NCI-H2196 (cell line): ENCODE measurements at regions not wholly inside any gene's neighbourhood (a gene's known extent, or its start where the extent isn't known, plus 50 kb on each side); places are given as distances from the start of the nearest gene placed in this dataset.

Experiments used
- DNase-seq: peaks from one replicate; lab custom pipeline; 2025; ENCODE audit not compliant: unreplicated experiment; lab: John Stamatoyannopoulos, UW

DNA sequence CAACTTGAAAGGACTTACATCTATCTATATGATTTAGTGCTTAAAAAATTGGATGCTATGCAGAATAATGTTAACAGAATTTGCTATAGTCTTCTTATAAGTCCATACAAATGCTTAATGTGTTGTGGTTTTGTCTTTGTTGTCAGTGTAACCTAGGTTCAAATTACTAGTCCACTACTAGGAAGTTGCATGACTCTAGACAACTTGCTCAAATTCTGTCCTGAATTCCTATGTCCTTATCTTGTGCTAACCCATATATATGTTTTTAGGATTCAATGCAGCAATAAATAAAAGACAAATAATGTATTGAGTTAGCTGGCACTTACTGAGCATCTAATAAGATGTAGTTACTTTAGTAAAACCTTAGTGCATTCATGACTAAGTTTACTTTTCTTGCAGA, 276.5 kb upstream of the KCNMB2 start:
- DNase-seq = no peak

DNA sequence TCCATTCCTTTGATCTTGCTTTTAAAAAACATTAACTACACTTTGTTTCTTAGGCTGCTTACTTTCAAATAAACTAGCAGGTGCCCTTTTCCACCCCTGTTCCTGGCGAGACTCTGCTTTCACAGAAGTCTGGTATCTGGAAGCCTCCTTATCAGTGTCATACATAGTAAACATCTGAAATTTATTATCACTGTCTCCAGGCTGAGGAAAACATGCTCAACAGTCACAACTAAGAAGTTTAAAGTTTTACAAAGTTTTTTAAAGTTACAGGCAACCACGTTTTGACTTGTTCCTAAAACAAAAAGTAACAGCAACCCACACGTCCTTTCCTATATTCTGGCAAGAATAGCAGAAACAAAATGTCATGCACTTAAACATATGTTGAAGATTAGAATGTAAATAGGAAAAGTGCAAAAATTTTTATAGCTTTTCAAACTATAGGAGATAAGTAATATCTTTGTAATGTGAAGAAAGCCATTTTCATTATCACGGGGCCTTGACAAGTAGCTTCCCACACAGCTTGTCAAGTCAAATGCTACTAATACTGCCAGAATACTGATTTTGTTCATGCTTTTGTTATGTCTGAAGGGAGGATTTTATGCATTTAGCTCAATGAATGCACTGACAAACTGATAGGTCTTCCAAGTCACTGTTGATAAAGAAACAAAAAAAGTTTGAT, 275.2 kb upstream of the KCNMB2 start:
- no peak for DNase-seq

DNA sequence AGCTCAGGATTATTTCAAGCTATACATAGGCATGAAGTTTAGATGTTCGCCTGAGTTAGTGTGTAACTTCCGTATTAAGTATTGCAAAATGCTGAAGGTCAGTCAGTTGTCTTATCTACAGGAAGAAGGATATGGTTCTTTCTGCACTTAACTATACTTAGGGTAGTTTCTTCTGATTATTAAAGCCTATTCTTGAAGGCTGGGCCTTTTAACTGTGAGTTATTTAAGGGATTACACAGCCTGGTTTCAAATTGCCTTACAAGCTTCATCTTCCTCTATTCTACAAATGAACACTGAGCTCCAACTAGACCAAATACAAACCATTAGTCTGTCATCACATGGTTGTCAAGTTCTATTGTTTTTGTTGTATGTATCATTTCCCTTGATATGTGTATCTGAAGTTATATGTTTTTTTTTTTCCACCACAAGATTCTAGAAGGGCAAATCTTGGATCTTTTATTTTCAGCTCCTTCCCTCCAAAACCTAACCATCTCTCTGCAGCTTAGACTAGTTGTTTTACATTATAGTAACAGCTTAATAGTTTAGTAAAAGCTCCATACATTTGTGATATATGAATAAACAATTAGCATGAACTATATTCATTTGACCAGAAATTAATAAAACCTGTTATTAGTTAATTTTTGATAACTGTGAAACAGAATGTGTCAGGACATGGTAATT, 272.9 kb upstream of the KCNMB2 start:
- DNase-seq = no peak

DNA sequence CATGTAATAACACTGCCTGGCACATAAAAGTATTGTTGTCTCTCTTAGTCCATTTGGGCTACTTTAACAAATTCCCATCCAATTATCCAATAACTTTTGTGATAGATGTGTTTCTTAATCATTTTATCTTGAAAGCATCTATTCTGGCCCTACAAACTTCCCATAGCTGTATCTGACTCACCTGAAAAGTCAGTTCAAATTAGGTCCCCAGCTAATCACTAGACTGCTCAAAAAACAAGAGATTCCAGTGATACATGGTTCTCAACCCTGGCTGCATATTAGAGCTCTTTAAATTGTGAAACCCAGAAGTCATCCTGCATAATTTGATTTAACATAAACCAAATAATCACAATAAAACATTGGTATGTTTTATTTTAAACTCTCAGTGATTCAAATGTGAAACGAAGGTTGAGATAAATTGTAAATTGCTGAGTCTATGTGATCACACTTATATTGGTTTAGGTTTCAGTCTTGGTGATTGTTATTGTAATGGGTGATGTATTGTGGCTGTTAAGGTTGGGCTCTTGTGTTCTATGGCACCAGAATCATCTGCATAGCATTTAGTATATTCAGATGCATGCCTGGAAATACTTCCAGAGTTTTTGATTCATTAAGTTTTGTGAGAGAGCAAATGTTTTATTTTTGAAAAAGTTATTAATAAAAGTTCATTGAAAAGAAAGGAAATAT, 268.9 kb upstream of the KCNMB2 start:
- no peak for DNase-seq

DNA sequence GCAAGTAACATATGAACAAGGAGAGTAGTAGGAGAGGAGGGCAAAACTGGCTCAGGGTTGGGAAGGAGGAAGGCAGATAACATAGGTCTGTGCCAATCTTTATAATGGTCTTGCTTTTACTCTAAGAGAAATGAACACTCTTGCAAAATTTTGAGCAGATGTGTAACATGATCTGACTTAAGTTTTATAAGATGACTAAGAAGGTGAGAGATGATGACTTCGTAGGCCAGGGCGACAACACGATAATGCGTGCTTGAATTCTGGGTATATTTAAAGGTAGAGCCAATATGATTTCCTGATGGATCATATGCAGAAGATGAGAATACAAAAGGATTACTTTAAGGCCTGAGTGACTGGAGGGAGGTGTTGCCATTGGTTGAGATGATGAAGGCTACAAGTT, 265.4 kb upstream of the KCNMB2 start:
- no peak for DNase-seq

DNA sequence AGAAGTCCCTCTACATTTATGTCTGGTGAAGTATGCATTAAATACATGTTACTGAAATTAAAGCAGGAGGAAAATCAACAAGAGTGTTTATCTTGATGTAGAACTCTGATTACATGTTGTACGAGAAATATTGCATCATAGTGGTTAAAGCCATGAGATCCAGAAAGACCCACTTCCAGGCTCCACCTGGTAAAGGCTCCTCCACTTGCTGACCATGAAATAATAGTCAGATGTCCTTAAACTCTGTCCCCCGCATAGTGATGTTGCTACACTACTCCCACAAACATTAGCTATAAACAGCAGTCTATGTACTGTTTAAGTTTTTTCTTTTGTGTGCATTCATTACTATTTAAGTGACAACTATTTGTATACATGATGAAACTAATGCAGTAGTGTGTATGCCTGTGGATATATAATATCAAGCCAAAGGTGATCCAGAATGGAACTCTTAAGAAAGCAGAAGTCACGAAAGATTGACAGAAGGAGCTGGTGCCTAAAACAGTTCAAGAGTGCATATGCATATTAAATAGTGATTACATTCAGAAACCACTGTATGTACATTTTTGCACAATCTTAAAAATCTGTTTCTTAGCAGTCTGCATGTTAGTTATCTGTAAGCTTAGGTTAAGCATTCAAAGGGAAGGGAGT, 264.4 kb upstream of the KCNMB2 start:
- no peak for DNase-seq

DNA sequence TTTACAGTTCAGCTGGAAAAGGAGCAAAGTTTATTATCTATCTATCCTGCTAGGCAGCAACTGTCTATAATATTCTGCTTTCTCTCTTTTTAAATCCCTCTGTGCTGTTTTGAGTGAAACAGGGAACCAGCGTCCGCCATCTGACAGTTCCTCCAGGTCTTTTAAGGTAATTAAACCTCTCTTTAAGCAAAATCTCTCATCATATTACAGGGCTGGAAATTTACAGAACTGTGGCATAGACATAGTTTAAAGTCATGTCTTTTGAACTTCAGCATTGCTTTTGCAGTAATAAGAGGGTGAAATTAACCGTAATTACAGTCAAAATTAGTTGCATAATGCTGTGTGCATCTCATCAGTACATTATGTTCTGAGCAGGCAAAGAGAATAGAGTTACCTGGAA, 263.4 kb upstream of the KCNMB2 start:
- no peak for DNase-seq

DNA sequence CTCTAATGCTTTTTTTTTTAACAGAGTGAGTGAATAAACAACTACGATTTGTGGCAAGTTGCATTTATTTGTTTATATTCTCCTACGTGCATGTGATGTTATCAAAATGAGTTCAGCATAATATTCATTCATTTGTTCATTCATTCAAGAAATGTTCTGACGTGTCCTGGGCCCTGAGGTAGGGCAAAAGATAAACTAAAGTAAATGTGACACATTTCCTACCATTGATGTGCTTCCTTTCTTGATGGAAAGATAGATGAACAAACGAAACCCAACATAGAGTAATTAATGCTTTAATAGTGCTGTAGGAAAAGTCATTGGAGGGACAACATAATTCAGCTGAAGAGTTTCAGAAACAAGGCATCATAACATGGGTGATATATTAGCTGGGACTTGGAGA, 261.5 kb upstream of the KCNMB2 start:
- no peak for DNase-seq

DNA sequence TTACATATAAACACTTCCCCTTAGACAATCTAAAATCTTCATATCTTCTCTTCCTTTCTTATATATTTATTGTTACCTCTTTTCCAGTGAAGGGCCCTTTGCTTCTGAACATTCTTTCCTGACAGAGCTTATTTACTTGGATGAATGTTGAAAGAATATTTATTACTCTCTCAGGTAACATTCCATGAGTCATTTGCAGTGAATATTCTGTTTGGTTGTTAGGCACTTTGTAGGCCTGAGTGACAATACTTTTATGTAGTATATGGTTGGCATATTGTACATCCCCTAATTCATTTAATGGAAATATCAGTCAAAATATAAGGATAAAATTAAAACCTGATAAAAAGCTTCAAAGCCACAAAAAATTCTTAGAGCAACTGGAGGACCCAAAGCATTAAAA, 260.9 kb upstream of the KCNMB2 start:
- DNase-seq = no peak

DNA sequence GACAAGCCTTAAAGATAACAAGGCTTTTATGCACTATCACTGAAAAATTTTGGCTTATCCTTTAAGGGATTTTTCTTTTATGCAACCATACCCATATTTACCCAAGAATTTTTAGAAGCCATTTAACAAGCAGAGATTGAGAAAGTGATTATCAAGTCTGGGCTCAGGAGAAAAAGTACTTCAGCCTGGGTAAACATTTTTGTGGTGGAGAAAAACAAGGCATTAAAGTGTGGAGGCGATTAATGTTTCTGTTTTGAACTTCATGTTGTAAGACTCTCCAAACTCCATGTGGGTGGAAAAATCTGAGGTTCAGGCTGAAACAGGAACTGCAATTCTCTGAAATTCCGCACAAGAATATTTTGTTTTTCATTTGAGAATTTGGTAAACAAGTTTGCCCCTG, 260.4 kb upstream of the KCNMB2 start:
- peak; percentile 24 for DNase-seq

DNA sequence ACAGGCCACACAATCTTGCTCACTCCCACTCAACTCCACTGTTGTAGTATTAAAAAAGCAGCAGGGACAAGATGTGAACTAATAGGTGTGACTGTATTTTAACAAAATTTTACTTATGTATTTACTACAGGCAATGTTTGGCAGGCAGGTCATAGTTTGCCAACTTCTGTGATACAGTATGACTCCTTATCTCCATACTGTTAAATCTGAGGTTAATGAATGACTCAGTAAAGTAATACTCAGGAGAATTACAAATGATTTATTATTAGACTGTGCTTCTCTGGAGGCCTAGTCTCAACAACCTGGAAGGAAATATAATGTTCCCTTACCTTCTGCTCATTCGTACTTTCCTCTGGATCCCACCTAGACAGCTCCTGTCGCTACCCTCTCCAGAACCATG, 258.6 kb upstream of the KCNMB2 start:
- DNase-seq = no peak

DNA sequence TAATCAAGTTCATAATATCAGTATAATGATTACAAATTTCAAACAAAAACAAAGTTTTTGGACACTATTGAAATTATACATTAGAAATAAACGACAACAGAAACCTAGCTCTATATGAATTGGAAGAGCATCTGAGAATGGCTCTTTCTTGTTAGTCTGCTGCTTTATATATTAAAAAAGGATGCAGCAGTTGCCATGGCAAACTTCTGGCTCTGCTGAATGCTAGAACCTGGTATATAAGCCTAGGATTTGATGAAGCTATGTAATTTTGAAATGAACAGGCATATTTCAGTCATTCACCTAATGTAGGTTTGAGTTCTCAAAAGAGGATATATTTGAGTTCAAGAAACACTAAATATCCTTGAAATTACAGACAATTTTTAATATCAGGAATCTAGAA, 252.7 kb upstream of the KCNMB2 start:
- DNase-seq = no peak

DNA sequence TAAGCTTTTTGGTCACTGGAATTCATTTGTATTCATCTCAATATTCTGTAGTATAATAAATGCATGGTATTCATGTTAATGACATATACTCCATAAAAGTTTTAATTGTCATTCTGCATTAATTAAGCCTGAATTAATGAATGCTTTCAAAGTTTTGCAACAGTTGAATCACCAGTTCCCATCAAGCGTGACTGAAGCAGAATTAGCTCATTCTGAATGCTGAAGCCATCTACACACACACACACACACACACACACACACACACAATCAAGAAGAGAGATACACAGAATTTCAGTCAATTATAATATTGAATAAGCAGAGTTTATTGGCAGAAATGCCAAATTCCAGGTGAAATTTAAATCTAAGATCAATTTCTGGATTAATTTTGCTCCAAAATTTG, 252.1 kb upstream of the KCNMB2 start:
- no peak for DNase-seq

DNA sequence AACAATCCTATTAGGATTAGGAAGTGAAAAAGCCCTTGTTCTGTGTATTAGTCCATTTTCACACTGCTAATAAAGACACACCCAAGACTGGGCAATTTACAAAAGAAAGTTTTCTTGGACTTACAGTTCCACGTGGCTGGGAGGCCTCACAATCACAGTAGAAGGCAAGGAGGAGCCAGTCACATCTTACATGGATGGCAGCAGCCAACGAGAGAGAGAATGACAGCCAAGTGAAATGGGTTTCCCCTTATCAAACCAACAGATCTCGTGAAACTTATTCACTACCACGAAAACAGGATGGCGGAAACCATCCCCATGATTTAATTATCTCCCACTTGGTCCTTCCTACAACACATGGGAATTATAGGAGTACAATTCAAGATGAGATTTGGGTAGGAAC, 248.2 kb upstream of the KCNMB2 start:
- no peak for DNase-seq

DNA sequence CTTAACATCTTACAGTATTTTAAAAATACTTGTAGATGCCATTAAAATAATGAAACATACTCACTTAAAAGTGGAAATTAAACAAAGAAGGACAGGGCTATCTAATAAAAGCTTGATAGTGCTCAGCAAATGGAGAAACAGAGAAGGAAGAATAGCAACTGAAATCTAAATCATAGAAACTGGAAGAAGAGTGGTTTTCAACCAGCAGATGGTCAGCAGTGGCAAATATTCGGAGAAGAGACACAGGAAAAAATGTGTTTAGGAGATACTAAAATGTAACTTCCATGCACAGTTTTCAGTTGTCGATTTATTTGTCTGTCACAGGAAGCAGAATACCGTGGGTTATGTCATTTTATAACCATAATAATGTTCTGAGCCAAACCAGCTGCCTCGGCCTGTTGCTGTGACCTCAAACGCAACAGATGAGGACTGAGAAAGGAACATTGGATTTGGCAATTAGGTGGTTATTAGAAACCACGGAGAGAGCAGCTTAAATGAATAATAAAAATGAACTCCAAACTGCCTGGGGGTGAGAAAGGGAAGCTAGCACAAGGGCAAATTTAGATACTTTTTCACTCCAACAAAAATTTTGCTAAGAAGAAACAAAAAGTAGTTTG, 246.6 kb upstream of the KCNMB2 start:
- DNase-seq = no peak

DNA sequence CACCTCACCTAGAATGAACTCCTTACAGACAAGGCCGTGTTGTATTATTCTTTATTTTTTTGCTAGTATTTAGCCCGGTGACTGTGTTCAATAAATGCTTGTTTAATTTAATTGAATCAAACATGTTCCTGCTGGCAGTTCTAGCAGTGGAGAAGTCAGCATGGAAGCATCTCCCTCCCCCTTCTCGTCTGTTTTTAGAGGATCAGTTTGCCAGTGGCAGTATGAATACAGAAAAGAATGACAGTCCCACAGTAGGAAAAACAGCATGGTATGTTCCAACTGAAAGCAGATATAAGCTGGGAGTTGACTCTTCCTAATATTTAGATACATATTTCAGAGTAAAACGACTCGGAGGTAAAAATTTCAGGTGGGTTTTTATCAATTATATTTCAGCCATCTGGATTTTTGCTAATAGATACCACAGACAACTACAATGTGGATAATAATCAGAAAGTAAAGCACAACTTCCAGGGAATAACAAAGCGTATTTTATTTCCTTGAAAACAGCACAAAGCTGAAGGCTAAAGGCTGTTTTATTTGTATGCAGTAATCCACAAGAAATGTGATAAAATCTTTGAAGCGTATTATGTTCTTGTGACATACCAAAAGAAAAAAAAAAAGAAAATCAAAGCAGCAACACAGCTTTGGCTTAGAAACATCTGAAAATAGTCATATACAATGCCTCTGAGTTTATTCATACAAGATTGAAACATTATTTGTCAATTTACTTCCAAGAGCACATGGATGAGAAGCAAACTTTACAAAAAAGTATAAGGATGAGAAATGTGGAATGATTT, 244.5 kb upstream of the KCNMB2 start:
- no peak for DNase-seq

DNA sequence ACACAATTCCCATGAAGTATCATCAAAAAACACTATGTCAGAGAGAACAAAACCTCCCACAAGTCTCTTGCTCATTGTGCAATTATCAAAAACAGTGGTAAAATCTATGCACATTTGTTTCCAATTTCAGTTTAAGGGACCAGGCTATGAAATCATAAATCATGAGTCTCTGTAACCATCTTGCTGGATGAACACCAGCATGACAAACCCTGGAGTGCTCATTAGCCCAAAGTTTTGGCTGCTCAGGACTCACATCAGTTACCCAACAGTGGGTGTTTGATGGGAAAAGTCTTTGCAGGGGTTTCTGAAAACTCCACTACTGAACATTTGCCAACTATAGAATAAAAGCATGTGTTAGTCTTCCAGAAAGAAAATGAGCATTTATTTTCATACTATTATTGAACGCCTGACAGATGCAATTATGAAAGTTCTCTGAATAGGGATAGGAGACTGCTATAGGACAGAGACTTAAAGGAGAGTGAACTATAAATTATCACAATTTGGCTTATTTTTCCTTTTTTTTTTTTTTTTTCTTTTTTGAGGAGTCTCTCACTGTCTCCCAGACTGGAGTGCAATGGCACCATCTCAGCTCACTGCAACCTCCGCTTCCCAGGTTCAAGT, 240.8 kb upstream of the KCNMB2 start:
- DNase-seq = no peak

DNA sequence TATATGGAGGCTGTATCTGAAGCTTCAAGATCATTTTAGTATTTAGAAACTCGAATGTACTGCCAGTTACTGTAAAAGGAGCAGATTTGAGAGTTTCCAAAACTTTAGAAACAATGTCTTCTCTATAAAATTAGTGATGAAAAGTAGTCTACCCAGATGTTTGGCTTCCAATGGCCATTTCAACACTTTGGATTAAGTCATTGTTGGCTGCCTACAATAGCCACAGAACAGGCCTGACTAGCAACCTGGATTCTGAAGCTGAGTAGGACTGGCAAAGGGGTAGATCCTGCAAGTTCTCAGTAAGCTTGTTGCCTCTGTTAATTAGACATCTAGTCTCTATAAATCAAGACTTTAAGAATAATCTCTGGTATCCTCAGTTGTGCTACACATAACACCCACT, 239.0 kb upstream of the KCNMB2 start:
- DNase-seq = no peak

DNA sequence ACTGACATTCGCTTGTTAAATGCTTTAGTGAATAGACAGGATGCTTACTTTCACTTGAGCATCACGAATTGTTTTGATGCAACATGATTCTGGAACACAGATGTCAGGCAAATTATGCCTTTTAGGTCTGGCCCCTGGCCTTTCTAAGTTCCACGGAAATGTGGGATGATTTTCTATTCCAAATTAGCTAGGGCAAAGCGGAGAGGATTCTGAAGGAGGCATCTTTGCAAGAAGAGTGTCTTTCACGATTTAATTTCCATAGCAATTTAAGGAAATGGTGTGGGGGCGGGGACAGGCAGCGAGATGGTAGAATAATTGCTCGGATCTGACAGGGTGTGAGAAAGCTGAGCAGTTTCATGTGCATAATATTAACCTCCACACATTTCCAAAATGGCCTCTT, 238.5 kb upstream of the KCNMB2 start:
- no peak for DNase-seq

DNA sequence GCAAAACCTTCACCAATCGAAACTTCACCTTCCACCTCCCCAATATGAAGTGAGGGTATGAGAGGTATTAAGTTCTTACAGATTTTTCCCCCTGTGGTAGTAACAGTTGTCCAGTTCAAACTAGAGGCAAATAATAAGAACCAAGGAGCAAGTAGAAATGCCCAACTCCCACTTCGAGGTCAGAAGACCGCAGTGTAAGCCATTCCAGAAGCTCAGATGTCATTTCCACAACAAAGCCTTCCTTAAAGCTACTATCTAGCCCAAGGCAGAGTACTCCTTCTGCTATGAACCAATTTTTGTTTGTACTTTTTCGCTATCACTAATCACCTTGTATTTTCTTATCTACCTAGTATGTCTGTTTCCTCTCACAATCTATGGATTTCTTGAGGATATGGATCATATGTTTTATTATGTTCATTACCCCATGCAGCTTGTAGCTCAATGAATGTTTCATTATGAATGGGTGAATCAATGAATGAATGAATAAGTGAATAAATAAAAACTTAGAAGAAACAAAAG, 235.7 kb upstream of the KCNMB2 start:
- DNase-seq = no peak
